DMS114 treated with DMSO at 0.1 percent for 48 hours (cell line): ENCODE measurements at regions not wholly inside any gene's neighbourhood (a gene's known extent, or its start where the extent isn't known, plus 50 kb on each side); places are given as distances from the start of the nearest gene placed in this dataset.

Experiments
- DNase-seq: peaks from one replicate; lab custom pipeline; 2025; ENCODE audit not compliant: unreplicated experiment; lab: John Stamatoyannopoulos, UW

GRCh38 chr1:4113897-4114296 lies 213.8 kb upstream of the C1orf174 start:
- no peak for DNase-seq

DNA sequence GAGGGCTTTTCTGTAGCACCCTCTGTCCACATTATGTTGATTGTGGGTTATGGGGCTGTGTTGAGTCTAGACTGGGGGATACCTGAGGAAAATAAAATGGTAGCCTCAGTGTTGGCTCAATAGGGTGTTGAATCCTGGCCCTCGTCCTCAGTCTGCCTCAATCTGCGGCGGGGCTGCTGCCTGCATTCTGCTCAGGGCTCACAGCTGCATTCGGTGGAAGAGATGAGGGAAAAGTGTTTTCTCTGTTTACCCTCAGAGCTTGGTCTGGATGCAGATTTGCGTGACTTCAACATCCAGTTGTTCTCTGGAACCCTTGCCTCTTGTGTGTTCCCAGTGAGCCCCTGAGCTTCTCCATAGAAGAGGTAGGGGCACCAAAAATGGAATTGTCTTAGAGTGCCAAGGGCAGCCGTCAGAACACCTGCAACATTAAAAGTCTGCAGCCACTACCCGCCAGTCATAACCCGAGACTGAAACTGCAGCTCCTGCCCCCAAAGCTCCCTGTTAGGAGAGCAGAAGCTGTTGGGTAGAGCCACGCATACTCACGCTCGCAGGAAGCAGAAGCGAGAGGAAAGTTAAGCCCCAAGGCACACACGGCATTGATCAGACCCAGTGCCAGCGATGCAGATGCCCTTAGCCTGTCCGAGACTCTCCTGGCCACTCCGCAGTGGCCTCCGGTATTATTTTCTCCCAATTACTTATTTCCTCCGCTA lies 215.3 kb upstream of the C1orf174 start:
- no peak for DNase-seq

DNA sequence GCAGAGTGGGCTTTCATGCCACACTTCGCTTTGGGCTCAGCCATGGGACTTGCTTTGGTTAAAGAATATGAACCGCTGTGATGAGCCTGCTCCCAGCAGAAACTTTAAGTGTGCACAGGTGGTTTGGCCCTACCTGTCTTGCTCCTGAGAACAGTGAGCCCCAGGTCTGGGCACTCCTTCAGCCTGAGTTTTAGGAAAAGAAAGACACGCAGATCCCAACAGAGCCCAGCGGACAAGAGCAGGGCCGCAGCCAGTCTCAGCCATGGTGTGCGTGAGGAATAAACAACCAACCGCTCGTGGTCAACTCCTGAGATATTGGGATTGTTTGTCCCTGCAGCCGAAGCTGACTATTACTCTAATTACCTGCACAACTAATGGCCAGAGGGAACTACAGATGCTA lies 217.1 kb upstream of the C1orf174 start:
- no peak for DNase-seq

- no peak for DNase-seq
Measured at GRCh38 chr1:4118746-4119515, 218.9 kb upstream of the C1orf174 start.

- DNase-seq = no peak
Measured at GRCh38 chr1:4119516-4120220, 219.6 kb upstream of the C1orf174 start.

GRCh38 chr1:4120557-4121292 lies 220.7 kb upstream of the C1orf174 start:
- DNase-seq = no peak

DNA sequence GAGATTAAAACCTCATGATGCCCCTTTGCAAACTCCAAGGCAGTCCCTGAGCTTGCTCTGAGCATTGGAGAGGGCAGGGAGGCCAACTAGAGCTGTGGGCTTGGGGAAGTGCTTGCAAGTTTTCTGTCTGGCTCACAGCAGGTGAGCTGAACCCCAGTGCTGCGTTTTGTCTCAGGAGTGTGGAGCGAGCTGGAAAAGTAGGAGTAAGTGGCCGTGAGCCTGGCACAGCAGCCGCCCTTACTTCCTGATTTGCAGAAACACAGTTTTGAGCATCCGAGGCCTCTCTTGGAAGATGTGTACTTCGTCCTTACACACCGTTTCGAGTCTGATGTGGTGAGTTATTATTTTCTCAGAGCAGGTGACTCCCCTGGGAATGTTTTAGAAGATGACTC lies 221.2 kb upstream of the C1orf174 start:
- no peak for DNase-seq

- no peak for DNase-seq
Measured at GRCh38 chr1:4121834-4122512, 221.9 kb upstream of the C1orf174 start.

DNA sequence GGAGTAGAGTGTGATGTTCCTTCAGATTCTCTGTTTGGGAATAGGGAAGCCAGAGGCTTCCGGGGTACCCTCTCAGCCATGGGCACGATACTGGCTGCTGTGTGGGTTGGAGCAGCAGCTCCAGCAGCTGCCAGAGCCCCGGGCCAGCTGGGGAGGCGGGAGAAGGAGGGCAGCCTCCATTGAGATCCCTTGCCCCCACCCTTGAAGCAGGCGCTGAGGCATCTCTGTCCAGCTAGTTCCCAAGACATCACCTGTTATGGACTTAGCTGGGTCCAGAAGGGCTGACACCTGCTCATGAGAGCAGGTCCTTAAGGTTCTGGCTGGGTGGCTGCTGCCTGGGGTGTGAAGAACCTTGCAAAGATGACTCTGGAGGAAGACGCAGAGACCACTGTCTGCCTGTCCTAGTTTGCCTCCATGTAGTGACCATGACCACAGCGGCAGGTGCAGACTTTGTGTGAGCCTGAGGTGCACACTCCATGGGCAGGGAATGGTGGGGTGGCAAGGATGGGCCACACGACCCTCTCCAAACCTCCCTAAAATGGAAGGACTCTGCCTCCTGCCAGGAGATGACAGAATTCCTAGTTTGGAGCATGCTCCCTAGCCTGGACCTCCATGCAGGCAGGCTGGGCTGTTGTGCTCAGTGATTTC lies 222.6 kb upstream of the C1orf174 start:
- DNase-seq = no peak

GRCh38 chr1:4124631-4125145 lies 224.6 kb upstream of the C1orf174 start:
- no peak for DNase-seq

DNA sequence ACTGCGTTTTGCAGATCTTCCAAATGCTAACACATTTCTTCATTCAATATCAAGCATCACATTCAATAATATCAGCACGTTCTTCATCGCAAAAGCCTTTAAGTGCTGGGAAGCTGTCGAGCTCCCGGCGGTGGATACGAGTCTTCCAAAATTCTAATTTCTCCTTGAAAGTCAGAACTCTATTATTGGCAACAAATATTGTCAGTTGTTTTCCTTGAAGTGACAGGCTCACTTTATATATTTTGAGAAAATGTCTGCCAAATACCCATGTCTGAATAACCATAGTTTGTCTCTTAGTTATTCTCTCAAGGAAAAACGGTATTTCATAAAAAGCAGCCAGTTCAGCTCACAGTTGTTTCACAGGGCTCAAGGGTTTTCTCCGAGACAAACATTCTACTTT lies 226.2 kb upstream of the C1orf174 start:
- no peak for DNase-seq

DNA sequence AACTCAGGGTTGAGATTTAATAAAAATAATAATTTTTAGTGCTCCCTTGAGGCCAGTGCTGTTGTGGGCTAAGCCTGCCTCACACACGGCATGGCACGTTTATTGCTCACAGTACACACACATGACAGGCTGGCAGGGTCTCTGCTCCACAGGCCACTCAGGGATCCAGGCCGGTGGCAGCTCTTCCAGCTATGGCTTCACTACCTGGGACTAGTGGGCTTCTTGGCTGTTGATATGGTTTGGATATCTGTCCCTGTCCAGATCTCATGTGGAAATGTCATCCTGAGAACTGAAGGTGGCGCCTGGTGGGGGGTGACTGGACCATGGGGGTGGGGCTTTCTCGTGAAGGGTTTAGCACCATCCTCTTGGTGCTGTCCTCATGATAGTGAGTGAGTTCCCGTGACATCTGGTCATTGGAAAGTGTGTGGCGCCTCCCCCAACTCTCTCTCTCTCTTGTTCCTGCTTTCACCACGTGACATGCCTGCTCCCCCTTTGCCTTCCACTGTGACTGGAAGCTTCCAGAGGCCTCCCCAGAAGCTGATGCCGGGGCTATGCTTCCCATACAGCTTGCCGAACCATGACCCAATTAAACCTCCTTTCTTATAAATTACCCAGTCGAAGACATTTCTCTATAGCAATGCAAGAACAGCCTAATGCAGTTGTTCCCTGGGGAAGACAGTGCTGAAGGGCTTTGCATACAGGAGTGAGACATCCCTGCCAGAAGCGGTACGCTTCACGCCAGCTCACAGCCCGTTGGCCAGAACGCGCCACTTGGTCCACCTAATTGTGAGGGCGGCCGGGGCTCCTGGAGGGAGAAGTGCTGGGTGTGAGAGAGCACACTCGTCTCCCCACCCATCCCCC lies 226.9 kb upstream of the C1orf174 start:
- DNase-seq = no peak

DNA sequence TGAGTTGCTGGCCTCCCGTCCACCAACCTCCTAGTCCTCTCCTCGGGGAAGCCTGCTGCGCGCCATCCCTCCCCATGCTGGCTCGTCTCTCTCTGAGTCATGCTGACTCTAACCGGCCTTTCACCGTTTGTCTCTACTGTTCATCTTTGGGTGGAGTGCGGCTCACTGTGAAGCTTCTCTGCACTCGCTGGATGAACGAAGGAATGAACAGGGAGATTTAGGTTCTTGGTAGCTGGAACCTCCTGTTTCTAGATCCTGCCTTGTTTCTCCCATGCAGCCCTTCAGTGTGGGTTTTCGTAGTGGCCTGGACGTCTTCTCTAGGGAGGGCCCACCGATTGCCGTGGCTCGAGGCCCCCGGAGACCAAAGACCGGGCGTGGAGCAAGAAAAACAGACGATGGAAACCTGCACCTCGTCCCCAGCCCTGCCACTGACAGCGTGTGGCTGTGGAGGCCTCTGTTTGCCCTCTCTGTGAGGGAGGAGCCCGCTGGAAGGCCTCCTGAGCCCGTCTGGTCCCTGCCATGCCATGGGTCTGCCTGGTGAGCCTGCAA lies 227.6 kb upstream of the C1orf174 start:
- no peak for DNase-seq

DNA sequence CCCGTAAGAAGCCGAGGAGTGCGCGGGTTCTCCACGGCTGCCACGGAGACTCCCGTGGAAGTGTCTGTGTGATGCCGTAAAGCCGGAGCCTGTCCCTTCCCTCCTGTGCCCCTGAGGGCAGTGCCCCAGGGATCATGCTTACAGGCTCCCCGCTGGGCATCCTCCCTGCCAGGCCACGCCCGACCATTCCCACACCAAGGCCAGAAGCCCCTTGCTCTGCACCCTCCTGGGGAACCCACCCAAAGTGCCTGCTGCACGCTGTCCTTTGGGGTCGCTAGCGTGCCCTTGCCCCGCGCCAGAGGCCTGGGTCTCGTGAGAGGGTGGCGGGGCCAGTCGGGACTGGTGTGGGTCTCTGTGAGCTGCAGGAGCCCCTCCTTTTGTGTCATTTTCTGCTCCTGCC lies 228.5 kb upstream of the C1orf174 start:
- no peak for DNase-seq

DNA sequence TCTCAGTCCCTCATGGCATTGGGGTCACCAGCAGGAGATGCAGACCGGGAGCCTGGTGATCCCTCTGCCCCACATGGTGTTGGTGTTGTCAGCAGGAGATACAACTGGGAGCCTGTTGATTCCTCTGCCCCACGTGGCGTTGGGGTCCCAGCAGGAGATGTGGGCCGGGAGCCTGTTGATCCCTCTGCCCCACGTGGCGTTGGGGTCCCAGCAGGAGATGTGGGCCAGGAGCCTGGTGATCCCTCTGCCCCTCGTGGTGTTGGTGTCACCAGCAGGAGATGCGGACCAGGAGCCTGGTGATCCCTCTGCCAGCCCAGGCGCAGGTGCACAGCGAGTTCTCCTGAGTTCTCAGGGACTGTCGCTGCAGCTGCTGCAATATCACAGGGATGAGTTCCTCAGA lies 229.6 kb upstream of the C1orf174 start:
- DNase-seq = no peak

DNA sequence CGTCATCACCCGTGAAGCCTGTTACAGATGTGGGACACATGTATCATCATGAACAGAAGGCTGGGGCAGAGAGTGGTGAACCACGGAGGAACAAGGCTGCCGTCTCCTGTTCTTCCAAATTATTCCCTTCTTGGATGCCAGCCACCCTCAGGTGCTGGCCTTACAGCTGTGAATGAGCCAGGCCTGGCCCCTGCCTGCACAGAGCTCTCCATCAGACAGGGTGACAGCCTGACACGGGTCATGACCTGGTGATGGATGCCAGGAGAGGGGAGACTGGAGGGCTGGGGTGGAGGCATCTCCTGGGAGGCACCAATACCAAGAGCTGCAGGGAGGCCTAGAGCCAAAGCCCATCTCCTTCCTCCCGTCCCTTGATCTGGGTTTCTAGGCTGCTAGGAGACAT lies 230.0 kb upstream of the C1orf174 start:
- no peak for DNase-seq

DNA sequence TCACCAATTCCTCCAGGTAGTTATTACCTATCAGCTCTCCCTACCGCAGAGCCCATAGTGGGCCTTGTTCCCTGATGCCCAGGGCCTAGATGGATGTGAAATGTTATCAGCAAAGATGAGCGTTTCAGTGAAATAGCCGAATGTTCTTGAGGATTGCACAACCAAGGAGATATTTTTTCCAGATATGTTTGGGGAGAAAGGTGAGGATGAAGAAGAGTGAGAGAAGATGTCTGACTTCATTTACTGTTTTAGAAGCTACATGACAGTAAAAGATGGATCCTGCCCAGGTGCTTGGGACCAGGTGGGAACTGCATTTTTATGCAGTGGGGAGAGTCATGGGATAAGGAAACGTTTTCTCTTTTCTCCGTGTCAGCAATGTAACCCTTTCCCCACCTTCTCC lies 231.7 kb upstream of the C1orf174 start:
- DNase-seq = no peak

DNA sequence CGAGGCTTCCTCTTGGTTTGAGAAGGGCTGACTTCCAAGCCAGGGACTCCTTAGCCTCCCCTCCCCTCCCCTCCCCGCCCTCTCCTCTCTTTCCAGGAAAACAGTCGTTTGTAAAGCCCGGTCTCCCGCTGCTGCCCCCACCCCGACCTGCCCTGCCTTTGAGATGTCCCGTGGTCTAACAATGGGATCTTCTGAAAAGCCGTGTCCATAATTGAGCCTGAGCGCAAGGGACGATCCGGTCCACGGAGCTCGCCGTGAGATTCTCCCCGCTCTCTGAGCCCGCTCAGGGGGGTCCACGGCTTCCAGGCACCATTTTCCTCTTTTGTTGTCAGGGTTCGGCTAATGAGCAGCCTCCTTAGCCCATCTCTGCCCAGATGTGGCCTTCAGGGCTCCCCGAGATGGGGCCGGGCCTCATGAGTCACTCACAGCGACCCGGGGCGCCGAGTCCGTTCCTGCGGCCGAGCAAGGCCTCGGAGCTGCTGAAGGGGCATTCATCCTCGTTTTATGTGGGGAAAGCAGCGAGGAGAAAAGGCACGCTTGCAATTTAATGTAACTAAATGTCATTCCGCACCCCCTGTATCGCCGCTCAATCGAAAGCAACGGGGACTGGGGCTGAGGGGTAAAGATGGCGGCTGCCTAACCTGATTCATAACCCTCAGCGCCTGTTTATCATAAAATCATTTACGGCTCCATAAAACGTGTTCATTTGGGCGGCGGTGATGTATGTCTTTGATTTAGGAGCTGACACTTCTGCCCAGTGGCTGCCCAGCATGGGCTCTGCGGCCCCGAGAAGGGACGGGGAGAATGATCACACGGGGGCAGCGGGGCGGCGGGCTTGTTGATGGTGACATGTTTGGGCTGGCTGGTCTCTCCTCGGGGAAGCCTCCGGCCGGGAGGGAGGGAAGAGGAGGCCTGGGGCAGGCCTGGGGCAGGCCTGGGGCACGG lies 232.6 kb upstream of the C1orf174 start:
- DNase-seq = no peak
